C1 segment of cervical spinal cord (tissue), 14 donors: ENCODE measurements at regions not wholly inside any gene's neighbourhood (a gene's known extent, or its start where the extent isn't known, plus 50 kb on each side); places are given as distances from the start of the nearest gene placed in this dataset.

Experiments
- DNase-seq, 14 donors: peaks; one replicate each; lab custom pipeline; 2025; lab: John Stamatoyannopoulos, UW

- no peak for DNase-seq
Measured at GRCh38 chr13:111994578-111994977, 72.4 kb upstream of the SOX1 start.

GRCh38 chr13:111999352-111999751 lies 67.6 kb upstream of the SOX1 start:
- DNase-seq = no peak

GRCh38 chr13:112000888-112001287 lies 66.1 kb upstream of the SOX1 start:
- DNase-seq = no peak

GRCh38 chr13:112001571-112001970 lies 65.4 kb upstream of the SOX1 start:
- DNase-seq = no peak

DNA sequence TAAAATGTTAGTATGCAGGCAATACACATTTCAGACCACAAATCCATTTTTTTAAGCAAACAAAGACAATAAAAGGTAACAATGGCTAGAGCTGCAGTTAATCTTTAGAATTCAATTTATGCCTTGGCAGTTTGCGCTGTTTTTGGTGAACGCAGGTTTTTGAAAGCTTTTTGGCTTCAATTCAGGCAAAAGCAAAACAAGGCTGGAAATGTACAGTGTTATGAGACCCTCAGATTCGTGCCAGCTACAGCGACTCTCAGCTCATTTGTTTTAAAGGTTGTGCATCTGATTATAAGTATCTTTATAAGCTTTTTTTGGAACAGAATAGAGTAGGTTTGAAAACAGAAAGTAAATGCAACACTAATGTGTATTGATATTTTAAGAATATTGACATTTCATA lies 63.6 kb upstream of the SOX1 start:
- DNase-seq = no peak

GRCh38 chr13:112003941-112004340 lies 63.0 kb upstream of the SOX1 start:
- no peak for DNase-seq

GRCh38 chr13:112005925-112006324 lies 61.0 kb upstream of the SOX1 start:
- no peak for DNase-seq

- no peak for DNase-seq
Measured at GRCh38 chr13:112007191-112007590, 59.8 kb upstream of the SOX1 start.

DNA sequence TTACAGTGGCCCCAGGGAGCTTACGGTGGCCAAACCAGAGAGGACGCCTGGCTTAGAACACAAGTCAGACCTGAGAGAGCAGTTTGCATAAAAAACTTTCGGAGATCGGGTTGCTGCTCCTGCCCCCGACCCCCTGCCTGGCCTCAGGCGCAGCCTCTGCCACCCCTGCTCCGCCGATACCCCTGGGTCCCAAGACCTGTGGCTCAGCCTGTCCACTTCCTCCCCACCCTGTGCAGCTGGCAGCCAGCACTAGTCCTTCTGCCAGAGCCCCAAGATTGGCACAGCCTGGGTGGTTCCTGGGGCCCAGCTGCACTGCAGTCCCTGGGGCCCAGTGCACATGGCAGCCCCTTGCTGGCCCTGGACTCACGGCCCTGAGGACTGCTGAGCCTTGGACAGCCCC lies 56.2 kb upstream of the SOX1 start:
- no peak for DNase-seq

DNA sequence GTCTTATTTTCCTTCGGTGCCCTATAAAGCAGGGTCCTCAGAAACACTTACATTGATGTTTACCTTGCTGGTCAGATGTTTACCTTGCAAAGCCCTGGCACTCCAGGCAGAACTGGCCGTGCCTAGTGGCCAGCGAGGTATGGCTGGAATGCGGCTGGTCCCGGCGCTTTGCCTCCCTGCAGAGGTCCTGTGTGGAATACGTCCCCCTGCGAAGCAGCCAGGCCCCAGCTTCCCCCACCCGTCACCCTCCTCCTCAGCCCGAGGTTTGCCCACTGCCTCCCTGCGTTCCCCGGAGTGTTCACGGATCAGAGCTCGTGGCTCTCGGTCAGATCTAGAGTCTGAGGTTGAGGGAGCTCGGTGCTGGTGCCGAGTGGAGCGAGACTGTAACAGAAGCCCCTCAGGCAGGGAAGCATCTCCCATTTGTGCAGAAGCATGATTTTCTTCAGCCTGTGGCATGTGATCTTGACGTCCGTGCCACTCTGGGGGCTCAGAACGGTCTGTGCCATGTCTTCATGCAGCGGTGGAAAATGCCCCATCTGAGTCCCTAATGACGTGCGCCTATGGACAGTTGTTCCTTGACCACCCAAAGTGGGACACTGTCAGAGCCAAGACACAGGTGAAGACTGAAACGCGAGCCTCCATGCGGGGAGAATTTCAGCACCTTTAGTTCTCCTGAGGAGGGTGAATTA lies 54.8 kb upstream of the SOX1 start:
- DNase-seq = no peak

GRCh38 chr13:112012705-112013085 lies 54.3 kb upstream of the SOX1 start:
- no peak for DNase-seq

GRCh38 chr13:112013665-112014064 lies 53.3 kb upstream of the SOX1 start:
- DNase-seq = no peak

DNA sequence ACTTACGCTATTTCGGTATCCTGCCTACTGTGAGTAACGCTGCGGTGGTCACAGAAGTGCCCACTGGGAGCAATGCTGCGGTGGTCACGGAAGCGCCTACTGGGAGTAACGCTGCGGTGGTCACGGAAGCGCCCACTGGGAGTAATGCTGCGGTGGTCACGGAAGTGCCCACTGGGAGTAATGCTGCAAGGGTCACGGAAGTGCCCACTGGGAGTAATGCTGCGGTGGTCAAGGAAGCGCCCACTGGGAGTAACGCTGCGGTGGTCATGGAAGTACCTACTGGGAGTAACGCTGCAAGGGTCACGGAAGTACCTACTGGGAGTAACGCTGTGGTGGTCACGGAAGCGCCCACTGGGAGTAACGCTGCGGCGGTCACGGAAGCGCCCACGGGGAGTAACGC lies 52.1 kb upstream of the SOX1 start:
- DNase-seq = no peak
